Non-pigmented ciliary epithelial cell (primary cell): ENCODE measurements at regions not wholly inside any gene's neighbourhood (a gene's known extent, or its start where the extent isn't known, plus 50 kb on each side); places are given as distances from the start of the nearest gene placed in this dataset.
"Not testable (repeated sequence)": the region's sequence is repeated elsewhere in the genome, so short reads cannot be mapped to it uniquely, and the experiment has no call there.

Experiments
- DNase-seq: peaks from one replicate; pipeline ENCODE4 v3.0.0-alpha.2; 2010; ENCODE audit warnings: low read depth

DNA sequence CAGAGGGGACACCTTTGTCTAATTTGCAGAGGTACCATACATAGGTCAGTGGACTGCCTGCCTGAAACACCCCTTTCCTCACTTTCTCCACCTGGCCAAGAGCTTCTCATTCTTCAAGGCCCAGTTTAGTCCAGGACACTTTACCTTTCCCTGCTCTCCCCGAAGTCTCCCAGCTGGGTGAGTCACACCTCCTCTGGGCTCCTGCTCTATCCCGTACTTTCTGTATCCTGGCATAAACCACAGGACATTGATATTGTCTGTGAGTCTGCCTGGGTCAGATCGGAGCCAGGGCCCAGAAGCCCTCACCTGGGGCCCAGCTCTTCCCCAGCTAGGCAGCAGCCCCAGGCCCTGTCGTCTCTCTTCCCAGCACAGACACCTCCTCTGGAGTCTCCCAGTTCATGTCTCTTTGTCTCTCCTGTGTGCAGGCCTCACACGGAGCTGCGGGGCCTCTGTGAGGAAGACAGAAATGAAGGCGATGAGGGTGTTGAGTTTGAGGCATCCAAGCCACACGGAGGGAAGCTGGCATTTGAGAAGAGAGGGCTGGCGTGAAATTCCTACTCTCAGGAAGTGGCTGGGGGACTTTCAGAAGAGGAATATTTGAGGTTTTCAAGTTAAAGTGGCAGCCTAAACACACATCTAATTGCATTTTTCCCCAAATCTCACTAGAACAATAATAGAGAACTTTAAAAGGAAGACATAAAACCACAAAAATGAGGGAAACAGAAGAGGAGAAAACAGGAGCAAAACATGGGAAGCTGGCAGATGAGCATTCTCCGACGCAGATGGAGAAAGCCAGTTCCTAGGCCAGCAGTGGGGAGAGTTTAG, 79.6 kb upstream of the LAPTM4A start:
- no peak for DNase-seq

DNA sequence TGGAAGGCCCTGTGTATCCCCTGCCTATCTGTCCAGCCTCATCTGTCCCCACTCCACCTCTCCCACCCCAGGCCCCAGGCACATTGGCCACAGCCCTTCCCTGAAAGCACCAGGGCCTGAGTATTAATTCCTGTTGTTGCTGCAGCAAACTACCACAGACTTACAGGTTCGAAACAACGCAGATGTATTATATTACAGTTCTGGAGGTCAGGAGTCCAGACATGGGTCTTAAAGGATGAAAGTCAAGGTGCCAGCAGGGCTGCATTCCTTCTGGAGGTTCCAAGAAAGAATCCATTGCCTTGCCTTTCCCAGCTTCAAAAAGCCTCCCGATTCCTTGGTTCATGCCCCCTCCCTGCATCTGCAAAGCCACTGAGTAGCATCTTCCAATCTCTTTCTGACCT, 78.7 kb upstream of the LAPTM4A start:
- no peak for DNase-seq

GRCh38 chr2:20129331-20130159, 78.1 kb upstream of the LAPTM4A start:
- no peak for DNase-seq

DNA sequence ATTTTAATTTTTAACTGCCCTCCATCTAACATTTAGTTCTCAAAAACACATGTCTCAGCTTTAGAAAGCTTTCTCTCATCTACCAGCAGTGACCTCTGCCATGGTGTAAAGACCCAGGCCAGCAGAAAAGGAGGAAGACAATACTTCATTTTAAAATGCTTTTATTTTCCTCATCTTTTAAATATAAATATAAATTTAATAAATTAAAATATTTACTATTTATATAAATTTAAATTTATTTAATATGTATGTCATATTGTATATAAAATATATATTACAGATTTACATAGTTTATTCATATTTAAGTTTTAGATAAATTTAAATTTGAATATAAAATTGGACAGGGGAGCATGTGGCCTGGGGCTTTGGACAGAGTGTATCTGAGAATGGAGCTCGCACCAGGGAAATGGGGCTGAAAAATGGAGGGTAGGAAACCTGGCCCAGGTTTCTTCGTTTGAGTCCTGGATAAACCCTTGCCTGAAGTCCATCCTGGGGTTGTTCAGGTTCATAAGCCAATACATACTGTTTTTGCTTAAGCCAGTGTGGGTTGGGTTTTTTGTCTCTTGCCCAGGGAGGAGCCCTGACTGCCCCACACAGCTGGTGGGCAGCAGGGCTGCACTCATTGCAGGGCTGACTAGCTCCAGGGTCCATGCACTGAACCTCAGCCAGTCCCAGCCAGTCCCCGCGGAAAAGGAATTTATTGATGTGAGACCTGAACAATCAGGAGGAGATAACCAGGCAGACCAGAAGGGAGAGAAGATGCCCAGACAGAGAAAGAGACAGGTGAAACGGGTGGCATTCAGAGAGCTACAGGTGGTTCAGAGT, 77.3 kb upstream of the LAPTM4A start:
- DNase-seq, result no peak

DNA sequence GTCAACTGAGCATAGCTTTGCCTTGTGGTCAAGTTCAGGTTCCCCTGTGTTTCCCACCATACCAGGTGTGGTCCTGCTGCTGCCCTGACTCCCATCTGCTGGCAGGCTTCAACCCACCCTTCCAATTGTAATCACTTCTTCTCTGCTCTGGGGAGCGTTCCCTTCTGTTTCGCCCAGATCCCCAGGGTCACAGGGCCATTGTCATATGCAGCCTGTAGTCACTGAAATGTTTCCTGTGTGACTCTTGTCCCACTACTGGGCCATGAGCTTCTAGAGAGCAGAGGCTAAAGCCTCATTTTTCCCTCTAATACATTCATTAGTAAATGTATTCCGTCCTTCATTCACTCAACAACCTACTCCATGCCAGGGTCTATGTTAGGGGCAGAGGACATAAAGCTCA, 75.0 kb upstream of the LAPTM4A start:
- DNase-seq, result no peak

DNA sequence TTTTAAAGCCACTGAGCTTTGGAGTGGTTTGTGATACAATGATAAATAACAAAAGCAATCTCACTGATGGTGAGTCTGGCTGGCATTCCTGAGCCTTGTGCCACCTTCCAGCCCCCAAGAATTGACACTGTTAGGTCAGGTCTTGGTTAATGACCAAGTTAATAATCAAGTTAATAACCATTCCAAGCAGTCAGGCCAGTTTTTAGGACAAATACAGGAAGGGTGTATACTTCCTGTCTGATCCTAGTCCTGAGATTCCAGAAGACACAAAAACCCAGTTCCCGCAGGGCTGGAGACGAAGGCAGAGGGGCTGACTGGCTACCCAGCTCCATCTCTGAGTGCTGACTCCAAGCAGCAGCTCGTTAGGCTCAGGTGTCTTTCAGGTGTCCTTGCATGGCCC, 74.6 kb upstream of the LAPTM4A start:
- no peak for DNase-seq

DNA sequence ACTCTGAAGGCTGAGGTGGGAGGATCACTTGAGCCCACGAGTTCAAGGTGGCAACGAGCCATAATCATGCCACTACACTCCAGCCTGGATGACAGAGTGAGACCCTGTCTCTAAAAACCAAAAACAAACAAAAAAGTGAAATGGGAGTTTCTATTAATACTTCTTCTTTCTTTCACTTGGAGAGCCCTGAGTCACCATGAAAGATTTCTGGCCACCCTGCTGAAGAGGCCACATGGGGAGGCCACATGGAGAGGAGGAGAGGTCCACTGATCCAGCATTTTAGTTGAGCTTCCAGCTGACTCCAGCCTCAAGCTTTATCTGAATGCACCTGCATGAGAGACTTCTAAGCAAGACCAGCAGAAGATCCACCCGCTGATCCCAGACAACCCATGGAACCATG, 74.2 kb upstream of the LAPTM4A start:
- DNase-seq, result no peak

GRCh38 chr2:20125164-20125563, 73.7 kb upstream of the LAPTM4A start:
- DNase-seq, result no peak

DNA sequence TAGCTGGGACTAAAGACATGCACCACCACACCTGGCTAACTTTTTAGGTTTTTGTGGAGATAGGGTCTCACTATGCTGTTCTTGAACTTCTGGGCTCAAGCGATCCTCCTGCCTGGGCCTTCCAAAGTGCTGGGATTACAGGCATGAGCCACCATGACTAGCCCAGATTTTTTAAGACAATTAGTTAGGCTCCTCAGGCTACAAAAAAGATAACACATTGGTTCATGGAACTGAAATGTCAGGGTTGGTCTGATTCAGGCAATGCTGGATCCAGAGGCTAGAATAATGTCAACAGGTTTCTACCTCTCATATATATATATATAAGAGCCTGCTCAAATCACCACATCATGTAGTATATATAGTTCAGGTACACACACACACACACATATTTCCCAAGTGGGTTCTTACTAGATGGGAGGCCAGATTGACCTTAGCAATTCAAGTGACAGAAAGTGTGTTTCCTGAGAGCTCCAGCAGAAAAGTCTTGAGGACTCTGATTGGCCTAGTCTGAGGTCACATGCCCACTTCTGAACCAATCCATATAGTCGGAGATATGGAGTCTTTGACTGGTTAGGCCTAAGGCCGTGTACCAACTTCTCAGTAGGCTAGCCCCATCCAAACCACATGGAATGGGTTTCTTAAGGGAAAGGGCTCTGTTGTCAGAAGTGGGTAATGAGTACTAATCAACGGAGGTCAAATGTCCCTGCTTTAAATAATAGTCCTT, 72.6 kb upstream of the LAPTM4A start:
- no peak for DNase-seq

- no peak for DNase-seq
These were observed 71.4 kb upstream of the LAPTM4A start for GRCh38 chr2:20122864-20123263.

- no peak for DNase-seq
These were observed 69.4 kb upstream of the LAPTM4A start for GRCh38 chr2:20120569-20121416.

- no peak for DNase-seq
These were observed 66.6 kb upstream of the LAPTM4A start for GRCh38 chr2:20118051-20118450.

- DNase-seq, result no peak
These were observed 64.5 kb upstream of the LAPTM4A start for GRCh38 chr2:20115902-20116301.

GRCh38 chr2:20115374-20115773, 63.9 kb upstream of the LAPTM4A start:
- DNase-seq, result no peak

DNA sequence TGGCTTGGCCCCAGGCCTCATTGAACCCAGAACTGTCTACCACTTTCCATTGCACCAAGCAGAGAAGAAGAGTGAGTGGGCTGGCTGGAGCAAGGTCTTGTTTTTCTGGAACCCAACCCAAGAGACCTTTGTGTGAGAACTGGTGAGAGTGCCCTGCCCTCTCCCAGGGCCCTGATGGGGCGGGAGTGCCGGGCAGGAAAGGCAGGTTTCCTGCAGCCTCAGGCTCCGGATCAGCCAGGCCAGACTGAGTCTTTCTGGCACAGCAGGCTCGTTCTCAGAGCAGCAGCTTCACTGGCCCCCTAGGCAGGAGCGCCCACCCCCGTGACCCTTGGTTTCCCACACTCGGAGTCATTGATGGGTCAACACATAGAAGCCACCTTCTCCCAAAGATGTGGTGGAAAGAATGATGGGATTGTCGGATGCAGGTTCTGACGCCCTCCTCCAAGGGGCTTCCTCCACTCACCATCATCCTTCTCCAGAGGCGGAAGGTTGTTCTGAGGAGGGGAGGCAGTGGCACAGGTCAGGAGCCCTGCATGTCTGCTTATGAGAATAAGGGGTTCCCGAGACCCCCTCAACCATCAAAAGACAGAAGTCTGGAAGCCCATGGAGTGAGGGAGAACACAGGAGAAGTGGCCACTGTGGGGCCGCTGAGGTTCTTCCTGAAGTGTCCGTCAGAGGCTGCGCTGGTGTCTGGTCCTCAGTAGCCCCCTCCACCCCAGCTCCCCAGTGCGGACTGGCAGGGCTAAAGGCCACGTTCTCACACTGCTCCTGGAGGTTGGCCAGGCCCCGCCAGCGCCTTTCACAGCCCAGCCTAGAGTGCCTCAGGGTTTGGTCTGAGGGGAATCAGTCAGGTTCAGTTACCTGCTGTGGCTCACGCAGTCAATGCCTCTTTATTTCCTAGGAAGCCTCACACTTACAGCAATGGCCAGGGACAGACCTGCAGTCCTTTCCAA, 62.8 kb upstream of the LAPTM4A start:
- DNase-seq, result no peak

- no peak for DNase-seq
These were observed 61.8 kb upstream of the LAPTM4A start for GRCh38 chr2:20113004-20113796.

GRCh38 chr2:20112361-20112760, 60.9 kb upstream of the LAPTM4A start:
- DNase-seq, result not testable (repeated sequence)

- no peak for DNase-seq
These were observed 60.1 kb upstream of the LAPTM4A start for GRCh38 chr2:20111311-20112131.
